GM21381 (cell line): ENCODE measurements at regions not wholly inside any gene's neighbourhood (a gene's known extent, or its start where the extent isn't known, plus 50 kb on each side); places are given as distances from the start of the nearest gene placed in this dataset.

ENCODE experiments used
- ATAC-seq: cut with Tn5 transposase; IDR thresholded peaks from one replicate; pipeline ENCODE4 v1.9.1; 2021; ENCODE audit warnings: mild to moderate bottlenecking, moderate library complexity; ENCODE audit not compliant: unreplicated experiment

DNA sequence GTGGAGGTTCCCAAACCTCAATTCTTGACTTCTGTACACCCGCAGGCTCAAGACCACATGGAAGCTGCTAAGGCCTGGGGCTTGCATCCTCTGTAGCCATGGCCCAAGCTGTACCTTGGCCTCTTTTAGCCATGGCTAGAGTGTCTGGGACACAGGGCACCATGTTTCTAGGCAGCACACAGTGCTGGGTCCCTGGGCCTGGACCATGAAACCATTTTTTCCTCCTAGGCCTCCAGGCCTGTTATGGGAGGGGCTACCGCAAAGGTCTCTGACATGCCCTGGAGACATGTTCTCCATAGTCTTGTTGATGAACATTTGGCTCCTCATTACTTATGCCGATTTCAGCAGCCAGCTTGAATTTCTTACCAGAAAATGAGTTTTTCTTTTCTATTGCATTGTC, 701.4 kb downstream of the FGF9 start:
- ATAC-seq = no peak

GRCh38 chr13:22375151-22375550, 704.3 kb downstream of the FGF9 start:
- ATAC-seq = no peak

- no peak for ATAC-seq
Measured at GRCh38 chr13:22387899-22388298, 717.0 kb downstream of the FGF9 start.

GRCh38 chr13:22399801-22400420, 729.0 kb downstream of the FGF9 start:
- no peak for ATAC-seq

DNA sequence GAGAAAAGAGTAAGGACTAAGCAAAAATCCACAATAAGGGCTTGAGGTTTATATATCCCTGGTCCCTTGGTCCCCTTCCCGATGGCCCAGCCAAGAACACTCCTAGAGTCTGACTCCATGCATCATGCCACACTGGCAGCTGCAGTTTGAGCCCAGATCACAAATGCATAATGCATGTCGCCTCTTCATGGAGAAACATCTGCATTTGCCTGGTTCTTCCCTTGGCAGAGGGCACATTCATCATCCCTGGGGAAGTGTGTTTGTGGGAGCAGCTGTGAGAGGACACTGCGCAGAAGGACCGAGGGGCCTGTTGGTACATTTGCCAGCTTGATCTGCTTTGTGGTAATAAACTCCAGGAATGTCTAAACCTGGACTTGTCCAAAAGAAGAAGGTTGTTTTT, 731.8 kb downstream of the FGF9 start:
- ATAC-seq = no peak

DNA sequence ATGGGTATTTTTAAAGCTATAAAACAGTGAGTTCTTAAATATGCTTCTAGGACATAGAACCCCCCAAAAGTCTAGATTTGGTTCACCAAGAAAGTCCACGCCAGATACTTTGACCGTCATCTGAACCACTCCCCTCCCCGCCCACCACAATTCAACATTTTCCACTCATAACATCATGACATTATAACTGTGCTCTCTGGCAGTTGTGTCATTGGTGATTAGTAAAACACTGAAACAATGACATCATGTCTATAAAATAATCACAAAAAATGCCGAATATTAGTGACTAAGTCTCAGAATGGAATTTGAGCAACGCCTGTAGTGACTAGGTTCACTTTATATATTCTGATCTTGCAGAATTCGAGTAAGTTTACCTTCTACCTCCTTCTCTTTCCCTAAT, 732.3 kb downstream of the FGF9 start:
- ATAC-seq = no peak

DNA sequence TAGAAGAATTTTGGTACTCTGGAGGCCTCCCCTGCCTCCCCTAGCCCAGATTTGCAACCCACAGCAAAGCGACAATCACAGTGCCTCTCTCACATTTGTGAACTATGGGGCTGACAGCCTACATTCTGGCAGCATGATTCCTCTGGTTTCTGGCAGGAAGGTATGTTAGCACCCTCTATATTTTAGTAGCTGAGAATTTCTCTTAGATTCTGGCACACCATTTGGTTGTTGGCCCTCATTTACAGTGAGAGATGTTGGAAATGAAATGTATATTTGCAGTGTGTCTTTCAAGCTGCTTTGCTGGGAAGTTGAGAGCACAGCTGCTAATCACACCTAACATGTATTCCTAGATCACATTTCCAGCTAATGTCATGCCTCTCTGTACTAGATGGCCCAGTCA, 735.0 kb downstream of the FGF9 start:
- no peak for ATAC-seq

GRCh38 chr13:22412452-22412851, 741.6 kb downstream of the FGF9 start:
- no peak for ATAC-seq

DNA sequence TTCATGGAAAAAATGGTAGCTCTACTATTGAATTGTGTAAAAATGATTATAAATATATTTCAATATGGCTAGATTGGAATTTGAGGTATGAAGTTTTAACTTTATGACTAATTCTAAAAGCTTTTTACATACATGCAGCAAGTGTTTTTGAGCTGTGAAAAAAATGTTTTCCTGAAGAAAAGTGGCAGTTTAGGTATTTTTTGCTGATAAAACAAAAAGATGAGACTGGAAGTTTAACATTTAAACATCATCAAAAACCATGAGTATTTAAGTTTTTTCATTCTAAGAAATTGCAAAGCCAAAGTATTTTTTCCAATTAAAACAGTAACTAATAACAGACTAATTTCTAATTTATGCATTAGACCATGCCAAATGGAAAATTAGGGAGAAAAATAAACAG, 751.1 kb downstream of the FGF9 start:
- ATAC-seq = no peak

DNA sequence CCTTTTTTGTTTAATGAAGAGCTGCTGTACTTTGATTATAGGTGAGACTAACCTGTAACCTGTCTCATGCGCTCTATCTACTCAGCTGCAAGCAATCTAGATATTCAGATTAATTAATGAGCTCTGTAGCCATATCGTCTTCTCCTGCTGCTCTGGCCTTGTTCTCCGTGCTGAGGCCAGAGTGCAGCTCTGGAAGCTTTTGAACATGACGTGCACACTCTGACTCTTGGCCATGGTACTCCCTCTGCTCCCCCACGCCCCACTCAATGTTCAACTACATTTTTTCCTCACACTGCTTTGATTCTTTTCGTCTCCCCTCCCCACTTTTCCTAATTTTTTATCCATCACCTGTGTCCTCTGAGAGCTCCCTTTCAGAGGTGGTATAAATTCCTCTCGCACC, 751.8 kb downstream of the FGF9 start:
- ATAC-seq = no peak

DNA sequence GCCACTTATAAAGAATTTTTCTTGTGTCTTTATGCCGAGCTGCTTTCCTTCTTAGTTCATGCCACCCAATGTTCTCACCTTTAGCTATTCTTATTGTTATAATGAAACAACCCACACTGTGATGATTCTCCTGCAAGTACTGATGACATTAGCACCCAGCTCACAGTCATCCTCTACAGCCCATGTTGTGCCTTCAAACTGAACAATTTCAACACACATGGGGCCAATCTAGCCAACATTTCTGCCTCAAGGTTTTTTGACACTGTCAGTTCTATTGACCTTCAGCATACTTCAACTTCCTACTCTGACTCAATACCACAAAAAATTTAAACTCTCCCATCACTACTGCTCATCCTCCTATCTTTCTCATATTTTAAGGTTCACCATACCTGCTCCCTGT, 752.4 kb downstream of the FGF9 start:
- ATAC-seq = no peak

DNA sequence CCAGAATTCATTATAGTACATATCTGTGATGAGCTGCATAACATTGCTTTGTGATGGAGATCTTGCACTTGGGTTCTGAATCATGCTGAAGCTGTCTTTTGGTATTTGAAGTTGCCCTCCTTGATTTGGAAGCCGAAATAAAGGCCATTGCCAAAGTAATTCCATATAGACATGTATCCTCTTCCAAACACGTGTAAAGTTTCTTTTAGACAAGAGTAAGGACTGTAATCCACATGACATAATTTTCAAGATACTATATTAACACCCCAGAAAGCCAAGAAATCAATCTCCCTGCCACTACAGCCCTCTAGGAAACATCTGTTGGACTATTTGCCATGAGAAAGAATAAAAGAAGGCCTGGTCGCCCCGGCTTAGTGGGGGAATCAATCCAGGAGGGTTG, 754.2 kb downstream of the FGF9 start:
- ATAC-seq = no peak

GRCh38 chr13:22427066-22427465, 753.7 kb upstream of the SGCG start:
- ATAC-seq = no peak

DNA sequence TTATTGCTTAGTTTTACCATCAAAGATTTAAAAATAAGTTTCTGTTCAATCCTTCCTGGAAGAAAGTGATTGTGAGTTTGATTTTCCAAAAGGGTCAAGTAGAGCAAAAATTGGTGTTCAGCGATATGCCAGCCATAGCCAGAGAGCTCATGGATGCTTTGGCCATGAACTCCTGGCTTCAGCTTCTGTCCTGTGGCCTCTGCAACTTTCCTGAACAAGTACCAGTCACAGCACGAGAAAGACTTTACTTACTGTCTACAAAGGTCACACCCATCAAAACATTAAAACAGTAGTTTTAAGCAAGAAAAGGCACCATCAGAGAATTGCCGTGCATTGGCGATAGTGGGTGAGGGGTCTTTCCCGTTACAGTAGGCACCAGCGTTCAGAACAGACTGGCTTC, 753.0 kb upstream of the SGCG start:
- no peak for ATAC-seq

DNA sequence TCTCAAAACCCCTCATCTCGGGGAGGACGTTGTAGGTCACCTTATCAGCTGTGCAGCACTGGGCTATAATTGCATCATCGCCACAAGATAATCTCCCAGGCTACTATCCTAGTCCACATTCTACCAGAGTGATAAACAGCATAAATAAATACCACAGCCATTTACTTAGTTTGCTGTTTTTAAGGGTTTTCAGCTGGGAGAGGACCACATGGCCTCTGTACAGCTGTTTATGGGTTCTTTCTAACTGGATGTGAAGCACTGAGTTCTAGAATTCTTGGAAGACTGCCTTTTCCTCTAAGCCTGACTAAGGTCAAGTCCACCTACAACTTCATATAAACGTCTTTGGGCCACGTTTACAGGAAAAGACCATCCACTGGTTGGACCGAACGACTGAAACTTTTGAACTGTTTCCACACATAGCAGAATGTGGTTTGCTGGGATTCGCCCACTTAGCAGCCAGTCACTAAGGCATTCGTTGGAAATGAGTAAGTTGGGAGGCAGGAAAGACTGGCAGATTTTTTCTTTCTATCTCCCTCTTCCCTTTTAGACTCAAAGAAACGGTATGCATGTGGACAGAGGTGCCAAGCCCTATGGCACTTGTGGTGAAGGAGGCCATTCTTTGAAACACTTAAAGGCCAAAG, 752.5 kb upstream of the SGCG start:
- ATAC-seq = no peak

DNA sequence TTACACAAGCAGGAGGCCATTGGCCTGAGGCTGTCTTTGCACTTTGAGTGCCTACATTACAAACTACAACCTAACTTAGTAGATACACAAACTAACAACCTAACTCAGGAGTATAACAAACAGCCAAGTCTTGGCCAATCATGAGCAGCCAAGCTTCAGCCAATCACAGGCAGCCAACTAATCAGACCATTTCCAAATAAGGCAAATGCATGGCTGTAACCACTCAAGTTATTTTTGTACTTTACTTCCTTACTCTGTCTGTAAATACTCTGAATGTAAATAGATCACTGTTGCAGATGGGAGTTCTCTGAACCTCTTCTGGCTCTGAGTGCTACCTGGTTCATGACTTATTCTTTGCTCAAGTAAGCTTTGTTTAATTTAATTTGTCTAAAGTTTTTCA, 748.1 kb upstream of the SGCG start:
- no peak for ATAC-seq

- ATAC-seq = no peak
Measured at GRCh38 chr13:22447132-22447886, 733.5 kb upstream of the SGCG start.

DNA sequence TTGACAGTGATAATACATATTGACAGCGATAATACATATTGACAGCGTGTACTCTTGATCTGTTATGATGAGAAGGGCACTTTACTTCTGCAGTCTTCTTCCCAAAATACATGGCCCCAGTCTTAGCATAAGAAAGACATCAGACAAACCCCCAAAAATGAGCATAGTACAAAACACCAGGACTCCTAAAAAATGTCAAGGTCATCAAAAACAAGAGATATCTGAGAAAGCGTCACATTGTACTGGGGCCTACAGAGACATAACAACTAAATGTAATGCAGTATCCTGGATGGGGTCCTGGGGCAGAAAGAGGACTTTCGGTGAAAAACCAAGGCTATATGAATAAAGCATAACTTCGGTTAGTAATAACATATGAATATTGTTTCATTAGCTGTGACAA, 731.5 kb upstream of the SGCG start:
- ATAC-seq = no peak

DNA sequence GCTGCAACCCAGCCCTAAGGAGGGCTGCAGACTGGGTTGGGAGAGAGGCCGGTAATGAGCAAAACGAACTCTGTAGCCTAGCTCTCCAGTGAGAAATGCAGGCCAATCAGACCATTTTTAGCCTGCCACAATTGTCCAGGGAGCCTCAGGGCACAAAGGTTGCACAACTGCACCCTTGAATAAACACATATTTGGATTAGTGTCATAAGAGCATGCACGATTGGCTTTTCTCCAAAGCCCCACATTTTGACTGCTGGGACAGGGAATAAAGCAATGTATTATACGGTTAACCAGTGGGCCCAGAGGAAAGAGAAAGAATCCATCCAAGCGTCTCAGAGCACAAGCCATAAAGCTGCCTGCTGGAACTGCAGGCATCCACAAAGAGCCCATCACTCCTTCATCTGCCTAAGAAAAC, 729.4 kb upstream of the SGCG start:
- ATAC-seq = no peak

DNA sequence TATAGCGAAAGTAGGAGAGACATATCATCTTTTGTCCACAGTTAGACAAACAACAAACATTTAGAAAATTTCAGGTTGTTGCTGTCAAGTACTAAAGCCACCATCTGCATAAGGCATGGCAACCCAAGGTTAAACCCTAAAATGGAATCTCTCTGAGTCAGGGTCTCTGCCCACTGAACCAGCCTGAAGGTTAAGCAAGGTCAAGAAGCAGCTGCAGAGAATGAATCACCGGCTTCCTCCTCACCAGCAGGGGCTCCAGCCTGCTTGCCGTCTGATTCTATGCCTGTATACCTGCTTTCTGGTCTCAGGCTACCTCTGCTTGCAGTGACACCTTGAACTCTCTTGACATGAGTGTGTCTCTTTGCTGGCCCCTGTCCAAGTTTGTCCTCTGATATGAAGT, 726.2 kb upstream of the SGCG start:
- no peak for ATAC-seq

DNA sequence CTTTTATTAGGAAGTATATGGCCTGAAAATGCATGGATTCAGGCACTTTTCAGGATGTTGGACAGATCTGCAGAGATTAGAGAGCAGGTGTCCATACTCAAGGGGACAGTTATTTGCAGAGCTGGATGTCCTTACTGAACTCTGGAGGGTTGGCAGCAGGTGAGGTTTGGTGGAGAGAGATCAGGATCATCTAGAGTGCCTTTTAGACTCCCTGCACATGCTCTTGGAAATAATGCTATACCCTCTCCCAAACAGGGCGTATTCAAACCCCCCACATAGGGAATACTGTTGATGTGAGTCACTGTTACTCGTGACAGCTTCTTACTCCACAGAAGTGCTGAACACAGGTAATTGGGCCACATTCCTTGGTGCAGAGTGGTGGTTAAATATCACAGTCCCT, 725.7 kb upstream of the SGCG start:
- ATAC-seq = no peak

DNA sequence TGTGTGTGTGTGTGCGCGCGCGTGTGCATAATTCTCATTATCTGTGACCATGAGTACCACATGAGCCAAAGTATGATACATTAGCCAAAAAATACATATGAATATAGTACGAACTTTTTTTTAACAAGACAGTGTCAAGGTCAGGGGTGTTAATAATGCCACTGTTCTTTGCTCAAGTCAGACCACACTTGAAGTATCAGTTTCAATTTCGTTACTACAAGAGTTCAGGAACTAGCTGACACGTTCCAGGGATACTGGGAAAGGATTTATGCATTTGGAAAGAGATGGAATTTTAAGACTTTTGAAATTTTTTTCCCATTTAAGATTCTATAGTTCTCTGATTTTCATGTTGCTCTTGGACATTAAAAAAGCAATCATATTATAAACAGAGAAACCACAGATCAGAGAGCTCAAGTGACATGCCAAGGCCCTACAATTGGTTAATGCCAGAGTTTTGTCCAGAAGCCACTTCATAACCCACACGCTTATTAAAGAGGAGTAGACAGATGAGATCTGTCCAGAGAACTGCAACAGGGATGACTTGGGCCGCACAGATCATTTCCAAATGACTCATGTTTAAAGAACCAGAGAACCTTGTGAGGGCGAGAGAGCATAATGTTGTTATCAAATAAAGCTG, 718.8 kb upstream of the SGCG start:
- no peak for ATAC-seq
